Tibial nerve (tissue), 4 donors: ENCODE measurements at regions not wholly inside any gene's neighbourhood (a gene's known extent, or its start where the extent isn't known, plus 50 kb on each side); places are given as distances from the start of the nearest gene placed in this dataset.
"Not testable (repeated sequence)": the region's sequence is repeated elsewhere in the genome, so short reads cannot be mapped to it uniquely, and the experiment has no call there.

Experiments
- DNase-seq, 2 donors: peaks; one replicate each; pipeline ENCODE4 v3.0.0-alpha.2; 2019; ENCODE audit warnings: low spot score in 2 of 2
- H3K27ac ChIP-seq, 4 donors: fragments of 200-600 bp; sonication (generic) in 3 of 4; one replicate each; pipeline ENCODE4 v1.5.1; 2017 to 2019; ENCODE audit warnings: mild to moderate bottlenecking in 1 of 4
- H3K27me3 ChIP-seq, 2 donors: fragments of 200-600 bp; sonication (generic) in 1 of 2; one replicate each; pipeline versions ENCODE4 v1.5.1 to v1.6.0; 2017 to 2019
- H3K36me3 ChIP-seq, 3 donors: fragments of 200-600 bp; sonication (generic); one replicate each; pipeline ENCODE4 v1.5.1; 2018 to 2019
- H3K4me1 ChIP-seq, 4 donors: fragments of 200-600 bp; sonication (generic) in 3 of 4; one replicate each; pipeline ENCODE4 v1.5.1; 2017 to 2019
- H3K4me3 ChIP-seq, 4 donors: fragments of 200-600 bp; sonication (generic) in 3 of 4; one replicate each; pipeline ENCODE4 v1.5.1; 2017 to 2019; ENCODE audit warnings: mild to moderate bottlenecking in 1 of 4, moderate library complexity in 1 of 4
- H3K9me3 ChIP-seq, 4 donors: fragments of 200-600 bp; sonication (generic) in 3 of 4; one replicate each; pipeline ENCODE4 v1.5.1; 2017 to 2019
- EP300 ChIP-seq, 2 donors: sonication (generic); formaldehyde crosslinking; IDR thresholded peaks; one replicate each; pipeline ENCODE4 v1.6.1; 2017; ENCODE audit warnings: antibody characterized with exemption in 2 of 2, mild to moderate bottlenecking in 1 of 2
- POLR2A ChIP-seq, 2 donors: fragments of 450-650 bp; IDR thresholded peaks; one replicate each; pipeline ENCODE4 v1.6.1; 2017; ENCODE audit warnings: antibody characterized with exemption in 2 of 2, mild to moderate bottlenecking in 2 of 2, moderate library complexity in 2 of 2
- WGBS, 2 donors: methylation state at CpG; one replicate each; pipeline ENCODE4 v1.1.5; 2018; 5-methylcytosine and 5-hydroxymethylcytosine counted together
- TF ChIP-seq, protein P1 (sequence below), 5 experiments: fragments of 200-600 bp in 3 of 5; fragments of 450-650 bp in 2 of 5; sonication (generic) in 3 of 5; IDR thresholded peaks; one replicate each; pipeline ENCODE4 v1.5.1; 2016 to 2019; ENCODE audit warnings: antibody characterized with exemption in 5 of 5, mild to moderate bottlenecking in 3 of 5, moderate library complexity in 2 of 5

DNA sequence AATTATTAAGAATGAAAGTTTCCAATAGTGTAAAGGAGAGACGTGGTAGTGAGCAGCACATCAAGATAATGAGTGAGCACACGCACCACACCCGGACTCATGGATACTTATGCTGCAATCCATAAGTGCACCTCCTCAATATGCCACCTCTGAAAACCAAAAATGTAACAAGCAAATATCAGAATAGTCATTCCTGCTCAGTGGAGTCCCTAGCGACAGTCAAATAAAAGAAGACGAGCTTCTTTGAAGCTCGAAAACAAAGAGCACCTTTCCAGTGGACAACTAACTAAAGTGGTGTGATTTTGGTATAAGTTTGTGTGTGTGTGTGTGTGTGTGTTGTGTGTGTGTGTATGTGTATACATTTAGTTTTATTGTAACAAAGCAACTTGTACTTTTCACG, 241.3 kb downstream of the DEPDC1B start:
- TF ChIP-seq EP300 (IDR thresholded peaks at IDR 0.05): no peak
- TF ChIP-seq, protein P1, sequence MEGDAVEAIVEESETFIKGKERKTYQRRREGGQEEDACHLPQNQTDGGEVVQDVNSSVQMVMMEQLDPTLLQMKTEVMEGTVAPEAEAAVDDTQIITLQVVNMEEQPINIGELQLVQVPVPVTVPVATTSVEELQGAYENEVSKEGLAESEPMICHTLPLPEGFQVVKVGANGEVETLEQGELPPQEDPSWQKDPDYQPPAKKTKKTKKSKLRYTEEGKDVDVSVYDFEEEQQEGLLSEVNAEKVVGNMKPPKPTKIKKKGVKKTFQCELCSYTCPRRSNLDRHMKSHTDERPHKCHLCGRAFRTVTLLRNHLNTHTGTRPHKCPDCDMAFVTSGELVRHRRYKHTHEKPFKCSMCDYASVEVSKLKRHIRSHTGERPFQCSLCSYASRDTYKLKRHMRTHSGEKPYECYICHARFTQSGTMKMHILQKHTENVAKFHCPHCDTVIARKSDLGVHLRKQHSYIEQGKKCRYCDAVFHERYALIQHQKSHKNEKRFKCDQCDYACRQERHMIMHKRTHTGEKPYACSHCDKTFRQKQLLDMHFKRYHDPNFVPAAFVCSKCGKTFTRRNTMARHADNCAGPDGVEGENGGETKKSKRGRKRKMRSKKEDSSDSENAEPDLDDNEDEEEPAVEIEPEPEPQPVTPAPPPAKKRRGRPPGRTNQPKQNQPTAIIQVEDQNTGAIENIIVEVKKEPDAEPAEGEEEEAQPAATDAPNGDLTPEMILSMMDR (IDR thresholded peaks at IDR 0.05): no peak
- TF ChIP-seq POLR2A (IDR thresholded peaks at IDR 0.05): no peak
- DNase-seq: no peak
- Histone ChIP-seq H3K9me3 (peaks cover 0 to 3% (median 0%) of the 10 kb centered on the region in 4 donors), H3K27ac (no peak overlapping the region), H3K4me3 (no peak overlapping the region), H3K4me1 (peaks cover 0 to 8% (median 0%) of the 10 kb centered on the region in 4 donors), H3K36me3 (no peaks in the 10 kb centered on the region), H3K27me3 (no peaks in the 10 kb centered on the region)
- 82 to 83% methylated on average over 7 of the region's 7 CpGs for WGBS, 2 donors

GRCh38 chr5:60457233-60457632, 242.7 kb downstream of the DEPDC1B start:
- peaks cover 0 to 3% (median 0%) of the 10 kb centered on the region in 4 donors for H3K9me3 ChIP-seq
- no peaks in the 10 kb centered on the region for H3K4me1 ChIP-seq
- no peak overlapping the region for H3K27ac ChIP-seq
- TF ChIP-seq, protein P1 (IDR thresholded peaks at IDR 0.05): no peak
- TF ChIP-seq POLR2A (IDR thresholded peaks at IDR 0.05) (no peak), EP300 (IDR thresholded peaks at IDR 0.05) (no peak)
- no peaks in the 10 kb centered on the region for H3K36me3 ChIP-seq
- H3K27me3 ChIP-seq: no peaks in the 10 kb centered on the region
- no peak overlapping the region for H3K4me3 ChIP-seq
- no peak for DNase-seq

DNA sequence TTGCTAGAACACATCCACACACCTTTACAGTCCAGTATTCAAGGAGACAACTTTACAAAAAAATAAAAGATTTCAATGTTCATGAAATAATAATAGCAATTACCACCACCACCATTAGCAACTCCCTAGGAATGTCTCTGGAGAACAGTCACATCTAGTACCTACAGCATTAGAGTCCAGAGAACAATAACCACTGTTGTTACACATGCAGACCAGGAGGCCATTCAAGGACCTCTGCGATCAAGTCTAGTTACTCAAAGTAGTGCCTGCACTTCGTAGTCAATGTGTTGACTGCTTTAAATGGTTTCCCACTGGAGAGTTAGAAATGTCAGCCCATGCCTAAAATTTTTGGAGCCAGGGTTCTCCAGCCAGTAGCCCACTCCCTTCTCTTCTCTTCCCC, 244.4 kb downstream of the DEPDC1B start:
- no peak for DNase-seq
- H3K9me3 ChIP-seq: peaks cover 0 to 3% (median 0%) of the 10 kb centered on the region in 4 donors
- no peaks in the 10 kb centered on the region for H3K36me3 ChIP-seq
- H3K27me3 ChIP-seq: no peaks in the 10 kb centered on the region
- no peak overlapping the region for H3K4me3 ChIP-seq
- 62 to 71% methylated on average over 2 of the region's 2 CpGs for WGBS, 2 donors
- H3K27ac ChIP-seq: no peak overlapping the region
- H3K4me1 ChIP-seq: no peaks in the 10 kb centered on the region
- no peak for TF ChIP-seq POLR2A (IDR thresholded peaks at IDR 0.05)
- TF ChIP-seq EP300 (IDR thresholded peaks at IDR 0.05): no peak
- TF ChIP-seq, protein P1 (IDR thresholded peaks at IDR 0.05): no peak

DNA sequence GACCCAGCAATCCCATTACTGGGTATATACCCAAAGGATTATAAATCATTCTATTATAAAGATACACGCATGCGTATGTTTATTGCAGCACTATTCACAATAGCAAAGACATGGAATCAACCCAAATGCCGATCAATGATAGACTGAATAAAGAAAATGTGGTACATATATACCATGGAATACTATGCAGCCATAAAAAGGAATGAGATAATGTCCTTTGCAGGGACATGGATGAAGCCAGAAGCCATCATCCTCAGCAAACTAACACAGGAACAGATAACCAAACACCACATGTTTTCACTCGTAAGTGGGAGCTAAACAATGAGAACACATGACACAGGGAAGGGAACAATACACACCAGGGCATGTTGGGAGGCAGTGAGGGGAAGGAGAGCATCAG, 245.7 kb downstream of the DEPDC1B start:
- not testable (repeated sequence) for H3K9me3 ChIP-seq, H3K27ac ChIP-seq, H3K36me3 ChIP-seq, H3K27me3 ChIP-seq, DNase-seq, H3K4me3 ChIP-seq, H3K4me1 ChIP-seq
- 97 to 98% methylated on average over 4 of the region's 4 CpGs for WGBS, 2 donors

- no peaks in the 10 kb centered on the region for H3K4me1 ChIP-seq
- DNase-seq: no peak
- H3K9me3 ChIP-seq: peaks cover 0 to 3% (median 0%) of the 10 kb centered on the region in 4 donors
- H3K27me3 ChIP-seq: no peaks in the 10 kb centered on the region
- no peak overlapping the region for H3K4me3 ChIP-seq
- H3K36me3 ChIP-seq: no peaks in the 10 kb centered on the region
- TF ChIP-seq EP300 (IDR thresholded peaks at IDR 0.05) (no peak), POLR2A (IDR thresholded peaks at IDR 0.05) (no peak)
- TF ChIP-seq, protein P1 (IDR thresholded peaks at IDR 0.05): no peak
- H3K27ac ChIP-seq: no peak overlapping the region
- WGBS, 2 donors: 77 to 81% methylated on average over 4 of the region's 4 CpGs
These were observed 246.6 kb downstream of the DEPDC1B start for GRCh38 chr5:60453186-60453976.
